Body of pancreas (tissue), 4 donors: ENCODE measurements at regions not wholly inside any gene's neighbourhood (a gene's known extent, or its start where the extent isn't known, plus 50 kb on each side); places are given as distances from the start of the nearest gene placed in this dataset.

Source experiments
- CTCF ChIP-seq, 7 experiments: fragments of 450-650 bp in 4 of 7; fragments of 200-600 bp in 3 of 7; sonication (generic) in 3 of 7; IDR thresholded peaks; one replicate each; pipeline ENCODE4 v1.5.1; 2016 to 2019; ENCODE audit warnings: antibody characterized with exemption in 7 of 7
- POLR2A ChIP-seq, 3 donors: fragments of 450-650 bp; IDR thresholded peaks; one replicate each; pipeline ENCODE4 v1.6.1; 2016; ENCODE audit warnings: antibody characterized with exemption in 3 of 3, mild to moderate bottlenecking in 2 of 3

GRCh38 chr10:128701381-128701780, 575.2 kb upstream of the MKI67 start:
- TF ChIP-seq CTCF (IDR thresholded peaks at IDR 0.05) (no peak), POLR2A (IDR thresholded peaks at IDR 0.05) (no peak)
